ENCODE measurements at regions not wholly inside any gene's neighbourhood (a gene's known extent, or its start where the extent isn't known, plus 50 kb on each side); places are given as distances from the start of the nearest gene placed in this dataset.

DNA sequence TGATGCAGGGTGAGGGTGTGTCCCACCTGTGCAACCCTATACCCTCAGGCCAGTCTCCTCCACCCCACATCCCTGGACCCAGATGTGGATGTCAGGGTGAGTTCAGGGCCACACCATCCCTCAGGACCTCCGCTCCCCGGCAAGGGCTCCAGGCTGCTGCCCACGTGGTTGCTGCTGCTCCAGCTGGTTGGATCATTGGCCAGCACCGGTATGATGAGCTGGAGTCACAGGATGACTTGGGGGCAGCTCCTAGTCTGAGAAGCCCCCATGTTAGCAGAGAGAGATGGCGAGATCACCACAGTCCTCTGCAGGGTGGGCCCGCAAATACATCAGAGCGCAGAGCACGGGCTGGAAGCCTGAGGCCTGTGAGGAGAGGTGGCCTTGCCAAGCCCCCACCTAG is 103.3 kb upstream of the GDF10 start:
- DNase-seq, result no peak
- intact Hi-C loops (cut with DNase I; ENCODE audit: low total_unique reads), result no loop called here
- no peaks in the 10 kb centered on the region for H3K36me3 ChIP-seq
- peaks cover 0 to 11% (median 0%) of the 10 kb centered on the region in 4 donors for H3K4me1 ChIP-seq
- no peak overlapping the region for H3K27ac ChIP-seq
- no peak overlapping the region for H3K4me3 ChIP-seq
- no peaks in the 10 kb centered on the region for H3K27me3 ChIP-seq
- no peak for TF ChIP-seq CTCF (IDR thresholded peaks at IDR 0.05)
- no peaks in the 10 kb centered on the region for H3K9me3 ChIP-seq

DNA sequence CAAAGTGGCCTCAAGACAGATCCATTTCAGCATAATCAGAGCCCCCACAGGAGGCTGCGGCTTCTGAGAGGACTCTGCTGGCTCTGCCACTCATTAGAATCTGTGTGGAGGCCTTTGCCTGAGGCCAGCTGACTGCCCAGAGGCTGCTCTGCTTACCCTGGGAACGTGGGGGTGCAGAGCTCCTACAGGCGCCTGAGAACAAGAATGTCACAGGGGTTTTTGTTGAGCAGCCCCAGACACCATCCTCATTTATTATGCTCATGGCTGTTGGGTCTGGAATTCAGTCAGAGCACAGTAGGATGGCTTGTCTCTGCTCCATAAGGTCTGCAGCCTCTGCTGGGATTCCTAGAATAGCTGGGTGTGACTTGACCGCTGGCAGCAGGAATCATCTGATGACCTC is 101.8 kb upstream of the GDF10 start:
- DNase-seq, result no peak
- TF ChIP-seq CTCF (IDR thresholded peaks at IDR 0.05), result no peak
- intact Hi-C loops (cut with DNase I; ENCODE audit: low total_unique reads), result no loop called here

GRCh38 chr10:47205192-47205591 is 94.8 kb upstream of the GDF10 start:
- DNase-seq, result no peak
- no peaks in the 10 kb centered on the region for H3K36me3 ChIP-seq
- no peaks in the 10 kb centered on the region for H3K4me1 ChIP-seq
- H3K27me3 ChIP-seq, result no peaks in the 10 kb centered on the region
- no peaks in the 10 kb centered on the region for H3K9me3 ChIP-seq
- intact Hi-C loops (cut with DNase I; ENCODE audit: low total_unique reads), result no loop called here
- H3K4me3 ChIP-seq, result no peak overlapping the region
- TF ChIP-seq CTCF (IDR thresholded peaks at IDR 0.05), result no peak
- no peak overlapping the region for H3K27ac ChIP-seq

More for the DNA sequence above, 101.8 kb upstream of the GDF10 start:
- Histone ChIP-seq H3K27me3 (no peaks in the 10 kb centered on the region), H3K4me1 (peaks cover 0 to 11% (median 0%) of the 10 kb centered on the region in 4 donors), H3K36me3 (no peaks in the 10 kb centered on the region), H3K9me3 (no peaks in the 10 kb centered on the region), H3K4me3 (no peak overlapping the region), H3K27ac (no peak overlapping the region)

DNA sequence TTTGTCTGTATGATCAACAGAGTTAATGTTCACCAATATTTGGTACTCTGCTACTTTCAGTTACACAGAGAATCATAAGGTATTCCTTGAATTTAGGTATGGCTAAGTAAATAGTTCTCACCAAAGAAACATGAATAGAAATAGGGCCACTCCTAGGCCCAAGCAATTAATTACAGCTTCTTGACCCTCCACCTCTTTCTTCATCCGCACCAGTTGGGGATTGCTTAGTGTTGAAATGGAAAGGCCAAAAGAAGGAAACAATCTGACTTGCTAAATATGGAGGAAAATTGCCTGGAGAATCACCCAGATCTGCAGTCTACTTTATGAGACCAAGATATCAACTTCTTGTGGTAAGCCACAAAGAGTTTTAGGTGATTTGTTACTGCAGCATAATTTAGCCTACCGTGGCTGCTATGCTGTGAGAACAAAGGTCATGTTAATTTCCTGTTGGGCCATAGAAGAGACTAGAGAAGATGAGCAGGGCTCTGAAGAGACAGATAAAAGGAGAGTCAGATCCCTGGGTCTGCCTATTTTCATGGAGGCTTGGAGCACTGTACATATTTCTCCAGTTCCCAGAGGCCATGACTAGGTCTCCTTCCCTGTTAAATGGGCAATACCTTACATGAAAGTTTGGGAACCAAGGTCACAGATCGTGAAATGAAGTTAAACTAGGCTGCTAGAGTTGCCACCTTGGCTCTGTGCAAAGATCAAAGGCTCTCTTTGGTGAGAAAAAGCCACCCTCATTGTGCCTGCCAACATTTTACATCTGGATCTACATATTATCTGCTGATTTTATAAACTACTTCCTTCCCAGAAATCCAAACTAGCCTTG is 93.3 kb upstream of the GDF10 start:
- no peak overlapping the region for H3K4me3 ChIP-seq
- no peak for TF ChIP-seq CTCF (IDR thresholded peaks at IDR 0.05)
- no peak overlapping the region for H3K27ac ChIP-seq
- no peaks in the 10 kb centered on the region for H3K36me3 ChIP-seq
- no peaks in the 10 kb centered on the region for H3K27me3 ChIP-seq
- H3K4me1 ChIP-seq, result no peaks in the 10 kb centered on the region
- H3K9me3 ChIP-seq, result no peaks in the 10 kb centered on the region
- intact Hi-C loops (cut with DNase I; ENCODE audit: low total_unique reads), result no loop called here
- no peak for DNase-seq

DNA sequence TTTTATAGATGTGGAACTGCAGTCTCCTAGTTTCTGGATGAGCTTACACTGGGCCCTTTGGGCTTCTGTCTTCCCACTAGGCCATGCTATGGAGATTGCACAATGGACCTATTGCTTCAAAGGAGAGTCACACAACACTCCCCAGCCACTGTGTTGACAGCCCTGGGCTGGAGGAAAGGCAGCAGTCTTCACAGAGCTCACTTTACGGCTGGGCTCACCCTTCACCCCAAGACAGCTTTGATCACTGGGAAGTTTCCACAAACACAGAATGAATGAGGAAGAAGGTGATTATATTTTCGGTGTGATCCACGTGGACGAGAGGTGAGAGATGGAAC is 92.7 kb upstream of the GDF10 start:
- no peaks in the 10 kb centered on the region for H3K4me1 ChIP-seq
- intact Hi-C loops (cut with DNase I; ENCODE audit: low total_unique reads), result no loop called here
- no peak for DNase-seq

More for the DNA sequence above, 92.7 kb upstream of the GDF10 start:
- no peak for TF ChIP-seq CTCF (IDR thresholded peaks at IDR 0.05)
- Histone ChIP-seq H3K9me3 (peaks cover 0 to 5% (median 0%) of the 10 kb centered on the region in 3 donors), H3K36me3 (no peaks in the 10 kb centered on the region), H3K27ac (no peak overlapping the region), H3K4me3 (no peak overlapping the region), H3K27me3 (no peaks in the 10 kb centered on the region)
